GM23338 (cell line): ENCODE measurements at regions not wholly inside any gene's neighbourhood (a gene's known extent, or its start where the extent isn't known, plus 50 kb on each side); places are given as distances from the start of the nearest gene placed in this dataset.

Experiments
- ATAC-seq: fragments of 200-7000 bp; cut with Tn5 transposase; 3 replicates; pipeline ENCODE4 v1.9.1; 2020
- DNase-seq: peaks from one replicate; pipeline ENCODE4 v3.0.0-alpha.2; 2015; ENCODE audit warnings: low spot score
- H2AFZ ChIP-seq: fragments of 200-600 bp; sonication (generic); 2 replicates; pipeline ENCODE4 v1.8.0; 2016; ENCODE audit warnings: antibody characterized with exemption, mild to moderate bottlenecking, moderate library complexity
- H3F3A ChIP-seq: fragments of 200-600 bp; sonication (generic); replicated peaks from 2 replicates; pipeline ENCODE4 v1.8.0; 2017; ENCODE audit warnings: antibody characterized with exemption, mixed run types, low read depth
- H3K27ac ChIP-seq: fragments of 200-600 bp; sonication (generic); 2 replicates; pipeline ENCODE4 v1.6.1; 2016; ENCODE audit warnings: low read depth
- H3K27me3 ChIP-seq: fragments of 200-600 bp; sonication (generic); 2 replicates; pipeline ENCODE4 v1.8.0; 2016; ENCODE audit warnings: mild to moderate bottlenecking, mixed run types, moderate library complexity; ENCODE audit not compliant: insufficient read depth
- H3K36me3 ChIP-seq: fragments of 200-600 bp; sonication (generic); 2 replicates; pipeline ENCODE4 v1.8.0; 2016; ENCODE audit warnings: mild to moderate bottlenecking; ENCODE audit not compliant: insufficient read depth
- H3K4me1 ChIP-seq: fragments of 200-600 bp; sonication (generic); 2 replicates; pipeline ENCODE4 v1.8.0; 2016; ENCODE audit warnings: mild to moderate bottlenecking, moderate library complexity; ENCODE audit not compliant: insufficient read depth
- H3K4me2 ChIP-seq: fragments of 200-600 bp; sonication (generic); 2 replicates; pipeline ENCODE4 v1.7.1; 2017; ENCODE audit warnings: mixed run types
- H3K4me3 ChIP-seq: fragments of 200-600 bp; sonication (generic); 2 replicates; pipeline ENCODE4 v1.6.1; 2016; ENCODE audit warnings: mixed run types
- H3K79me2 ChIP-seq: fragments of 200-600 bp; sonication (generic); replicated peaks from 2 replicates; pipeline ENCODE4 v1.8.0; 2017; ENCODE audit warnings: mild to moderate bottlenecking; ENCODE audit not compliant: insufficient read depth
- H3K9me2 ChIP-seq: fragments of 200-600 bp; sonication (generic); 2 replicates; pipeline ENCODE4 v1.8.0; 2017; ENCODE audit not compliant: insufficient read depth
- H4K20me1 ChIP-seq: fragments of 200-600 bp; sonication (generic); replicated peaks from 2 replicates; pipeline ENCODE4 v1.8.0; 2017; ENCODE audit warnings: mild to moderate bottlenecking; ENCODE audit not compliant: insufficient read depth
- H3K27ac Mint-ChIP-seq: 2 replicates; pipeline ENCODE4 v1.8.0; 2020; ENCODE audit warnings: inconsistent platforms, mild to moderate bottlenecking, moderate library complexity, mixed read lengths
- H3K27me3 Mint-ChIP-seq: 3 replicates; pipeline ENCODE4 v1.8.0; 2022; ENCODE audit warnings: low read depth, mild to moderate bottlenecking, moderate library complexity, mixed read lengths, inconsistent platforms; ENCODE audit not compliant: insufficient read depth, poor library complexity
- H3K36me3 Mint-ChIP-seq: 3 replicates; pipeline ENCODE4 v1.8.0; 2021; ENCODE audit warnings: low read depth, mild to moderate bottlenecking, inconsistent platforms, moderate library complexity, mixed read lengths
- H3K4me1 Mint-ChIP-seq: 3 replicates; pipeline ENCODE4 v1.8.0; 2020; ENCODE audit warnings: mild to moderate bottlenecking, inconsistent platforms, mixed read lengths
- H3K4me3 Mint-ChIP-seq: 3 replicates; pipeline ENCODE4 v1.8.0; 2021; ENCODE audit warnings: moderate library complexity, mild to moderate bottlenecking, inconsistent platforms, mixed read lengths
- H3K9me3 Mint-ChIP-seq: 3 replicates; pipeline ENCODE4 v1.8.0; 2020; ENCODE audit warnings: moderate library complexity, mild to moderate bottlenecking, inconsistent platforms, mixed read lengths
- EZH2phosphoT487 ChIP-seq: fragments of 200-600 bp; sonication (generic); IDR thresholded peaks from one replicate; pipeline ENCODE4 v1.8.1; 2018; ENCODE audit warnings: antibody characterized with exemption; ENCODE audit not compliant: unreplicated experiment
- NANOG ChIP-seq: IDR thresholded peaks from 2 replicates; pipeline ENCODE4 v1.6.1; 2016; ENCODE audit warnings: antibody characterized with exemption, borderline replicate concordance
- POLR2AphosphoS5 ChIP-seq: IDR thresholded peaks from 2 replicates; pipeline ENCODE4 v1.6.1; 2016; ENCODE audit warnings: antibody characterized with exemption, low read depth
- STAT1 ChIP-seq: IDR thresholded peaks from one replicate; pipeline ENCODE4 v1.6.1; 2016; ENCODE audit warnings: antibody characterized with exemption; ENCODE audit not compliant: unreplicated experiment
- ZNF114 ChIP-seq: fragments of 250-450 bp; sonication (Bioruptor Pico); IDR thresholded peaks from 2 replicates; pipeline ENCODE4 v1.5.0; 2020; ENCODE audit warnings: mild to moderate bottlenecking, moderate library complexity
- ZNF331 ChIP-seq: fragments of 250-450 bp; sonication (Bioruptor Pico); IDR thresholded peaks from 2 replicates; pipeline ENCODE4 v1.5.0; 2020; ENCODE audit warnings: low read depth, mild to moderate bottlenecking, moderate library complexity
- ZNF462 ChIP-seq: fragments of 250-450 bp; sonication (Bioruptor Pico); IDR thresholded peaks from 2 replicates; pipeline ENCODE4 v1.5.0; 2020; ENCODE audit warnings: mild to moderate bottlenecking, moderate library complexity
- TF ChIP-seq, protein P1 (sequence below): IDR thresholded peaks from 2 replicates; pipeline ENCODE4 v1.6.1; 2016; ENCODE audit warnings: antibody characterized with exemption
- TF ChIP-seq, protein P2 (sequence below): IDR thresholded peaks from one replicate; pipeline ENCODE4 v1.6.1; 2018; ENCODE audit warnings: antibody characterized with exemption; ENCODE audit not compliant: unreplicated experiment

GRCh38 chr1:221631556-221631955 is 110.3 kb downstream of the DUSP10 start:
- no peak overlapping the region for H3K4me3 ChIP-seq
- H3K9me2 ChIP-seq, result no peaks in the 10 kb centered on the region; the same call in 1 of the 2 replicates
- no peaks in the 10 kb centered on the region for H4K20me1 ChIP-seq
- Mint-ChIP-seq H3K27ac (no peak overlapping the region), H3K9me3 (no peaks in the 10 kb centered on the region), H3K36me3 (no peaks in the 10 kb centered on the region), H3K27me3 (peaks cover 2% of the 10 kb centered on the region), H3K4me3 (no peak overlapping the region), H3K4me1 (no peaks in the 10 kb centered on the region; the same call in 2 of the 3 replicates)
- H3K4me2 ChIP-seq, result no peak overlapping the region
- ATAC-seq (peak; percentile 36; the same call in 2 of the 3 replicates), DNase-seq (peak; percentile 8)
- H3K36me3 ChIP-seq, result no peaks in the 10 kb centered on the region
- TF ChIP-seq ZNF114 (no peak), EZH2phosphoT487 (no peak), ZNF462 (no peak), STAT1 (no peak), ZNF331 (CRISPR knock-in tag) (no peak), POLR2AphosphoS5 (no peak), NANOG (no peak)
- TF ChIP-seq, protein P1, sequence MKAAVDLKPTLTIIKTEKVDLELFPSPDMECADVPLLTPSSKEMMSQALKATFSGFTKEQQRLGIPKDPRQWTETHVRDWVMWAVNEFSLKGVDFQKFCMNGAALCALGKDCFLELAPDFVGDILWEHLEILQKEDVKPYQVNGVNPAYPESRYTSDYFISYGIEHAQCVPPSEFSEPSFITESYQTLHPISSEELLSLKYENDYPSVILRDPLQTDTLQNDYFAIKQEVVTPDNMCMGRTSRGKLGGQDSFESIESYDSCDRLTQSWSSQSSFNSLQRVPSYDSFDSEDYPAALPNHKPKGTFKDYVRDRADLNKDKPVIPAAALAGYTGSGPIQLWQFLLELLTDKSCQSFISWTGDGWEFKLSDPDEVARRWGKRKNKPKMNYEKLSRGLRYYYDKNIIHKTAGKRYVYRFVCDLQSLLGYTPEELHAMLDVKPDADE, result no peak
- TF ChIP-seq, protein P2, sequence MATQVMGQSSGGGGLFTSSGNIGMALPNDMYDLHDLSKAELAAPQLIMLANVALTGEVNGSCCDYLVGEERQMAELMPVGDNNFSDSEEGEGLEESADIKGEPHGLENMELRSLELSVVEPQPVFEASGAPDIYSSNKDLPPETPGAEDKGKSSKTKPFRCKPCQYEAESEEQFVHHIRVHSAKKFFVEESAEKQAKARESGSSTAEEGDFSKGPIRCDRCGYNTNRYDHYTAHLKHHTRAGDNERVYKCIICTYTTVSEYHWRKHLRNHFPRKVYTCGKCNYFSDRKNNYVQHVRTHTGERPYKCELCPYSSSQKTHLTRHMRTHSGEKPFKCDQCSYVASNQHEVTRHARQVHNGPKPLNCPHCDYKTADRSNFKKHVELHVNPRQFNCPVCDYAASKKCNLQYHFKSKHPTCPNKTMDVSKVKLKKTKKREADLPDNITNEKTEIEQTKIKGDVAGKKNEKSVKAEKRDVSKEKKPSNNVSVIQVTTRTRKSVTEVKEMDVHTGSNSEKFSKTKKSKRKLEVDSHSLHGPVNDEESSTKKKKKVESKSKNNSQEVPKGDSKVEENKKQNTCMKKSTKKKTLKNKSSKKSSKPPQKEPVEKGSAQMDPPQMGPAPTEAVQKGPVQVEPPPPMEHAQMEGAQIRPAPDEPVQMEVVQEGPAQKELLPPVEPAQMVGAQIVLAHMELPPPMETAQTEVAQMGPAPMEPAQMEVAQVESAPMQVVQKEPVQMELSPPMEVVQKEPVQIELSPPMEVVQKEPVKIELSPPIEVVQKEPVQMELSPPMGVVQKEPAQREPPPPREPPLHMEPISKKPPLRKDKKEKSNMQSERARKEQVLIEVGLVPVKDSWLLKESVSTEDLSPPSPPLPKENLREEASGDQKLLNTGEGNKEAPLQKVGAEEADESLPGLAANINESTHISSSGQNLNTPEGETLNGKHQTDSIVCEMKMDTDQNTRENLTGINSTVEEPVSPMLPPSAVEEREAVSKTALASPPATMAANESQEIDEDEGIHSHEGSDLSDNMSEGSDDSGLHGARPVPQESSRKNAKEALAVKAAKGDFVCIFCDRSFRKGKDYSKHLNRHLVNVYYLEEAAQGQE, result no peak
- no peaks in the 10 kb centered on the region for H3F3A ChIP-seq
- no peaks in the 10 kb centered on the region for H3K27me3 ChIP-seq
- H3K4me1 ChIP-seq, result peaks cover 9% of the 10 kb centered on the region; the same call in 1 of the 2 replicates
- H2AFZ ChIP-seq, result no peak overlapping the region
- no peaks in the 10 kb centered on the region for H3K79me2 ChIP-seq
- H3K27ac ChIP-seq, result no peak overlapping the region
